ENCODE measurements at regions not wholly inside any gene's neighbourhood (a gene's known extent, or its start where the extent isn't known, plus 50 kb on each side); places are given as distances from the start of the nearest gene placed in this dataset.

- Histone ChIP-seq H3K4me1 (ENCODE audit: insufficient read depth, low read length) (no peaks in the 10 kb centered on the region), H3K27ac (ENCODE audit: extremely low read length, insufficient read depth, low read length) (no peak overlapping the region), H3K4me2 (ENCODE audit: low read depth, low read length) (no peak overlapping the region), H3K79me2 (ENCODE audit: insufficient read depth, low read length) (no peaks in the 10 kb centered on the region), H3K9me3 (ENCODE audit: low read length) (peaks cover 35% of the 10 kb centered on the region), H3K9ac (ENCODE audit: insufficient read depth, low read depth, low read length) (no peak overlapping the region), H3K36me3 (replicated peaks in 1 of 2; ENCODE audit: control insufficient read depth in 1 of 2, insufficient read depth in 2 of 2, low read length in 2 of 2) (no peaks in the 10 kb centered on the region), H4K20me1 (ENCODE audit: insufficient read depth, low read length) (no peaks in the 10 kb centered on the region), H3K27me3 (ENCODE audit: control insufficient read depth in 1 of 2, insufficient read depth in 2 of 2, low read length in 2 of 2) (no peaks in the 10 kb centered on the region), H2AFZ (ENCODE audit: low read length) (no peak overlapping the region), H3K4me3 (replicated peaks in 1 of 3; ENCODE audit: insufficient read depth in 1 of 3, low read depth in 2 of 3, low read length in 3 of 3) (no peak overlapping the region)
- ATAC-seq, result no peak
- in situ Hi-C loops (cut with HindIII; ENCODE audit: extremely low pct_ligation_motif_present, low pct_unique_long_range_greater_than_20kb) (no loop called here), intact Hi-C loops (cut with micrococcal nuclease; ENCODE audit: unreplicated experiment) (no loop called here)
- CTCF ChIA-PET (ENCODE audit: low intra/inter-chr PET ratio, low total read pairs), result no interaction called here
- no TSS peak for BruUV-seq (replicated peaks)
- POLR2A ChIA-PET, result no interaction called here
- DNase-seq (ENCODE audit: low spot score), result no peak
- FAIRE-seq, result no peak
- WGBS (ENCODE audit: low lambda C conversion rate), result 3% methylated on average over 4 of the region's 4 CpGs
- no peak for TF ChIP-seq ZNF558 (CRISPR knock-in tag; IDR thresholded peaks at IDR 0.05; ENCODE audit: borderline replicate concordance)
These were observed 591.0 kb downstream of the EPHA4 start for GRCh38 chr2:220980966-220981675.

GRCh38 chr2:220981926-220982325 lies 590.2 kb downstream of the EPHA4 start:
- FAIRE-seq, result no peak
- CTCF ChIA-PET (ENCODE audit: low intra/inter-chr PET ratio, low total read pairs), result no interaction called here
- peaks cover 35% of the 10 kb centered on the region for H3K9me3 ChIP-seq (ENCODE audit: low read length)

More at GRCh38 chr2:220981926-220982325, 590.2 kb downstream of the EPHA4 start:
- 11% methylated on average over 6 of the region's 6 CpGs for WGBS (ENCODE audit: low lambda C conversion rate)
- Histone ChIP-seq H3K4me2 (ENCODE audit: low read depth, low read length) (no peak overlapping the region), H2AFZ (ENCODE audit: low read length) (no peak overlapping the region), H3K9ac (ENCODE audit: insufficient read depth, low read depth, low read length) (no peak overlapping the region), H3K36me3 (replicated peaks in 1 of 2; ENCODE audit: control insufficient read depth in 1 of 2, insufficient read depth in 2 of 2, low read length in 2 of 2) (no peaks in the 10 kb centered on the region), H4K20me1 (ENCODE audit: insufficient read depth, low read length) (no peaks in the 10 kb centered on the region), H3K4me3 (replicated peaks in 1 of 3; ENCODE audit: insufficient read depth in 1 of 3, low read depth in 2 of 3, low read length in 3 of 3) (no peak overlapping the region), H3K27ac (ENCODE audit: extremely low read length, insufficient read depth, low read length) (no peak overlapping the region), H3K79me2 (ENCODE audit: insufficient read depth, low read length) (no peaks in the 10 kb centered on the region), H3K27me3 (ENCODE audit: control insufficient read depth in 1 of 2, insufficient read depth in 2 of 2, low read length in 2 of 2) (no peaks in the 10 kb centered on the region), H3K4me1 (ENCODE audit: insufficient read depth, low read length) (no peaks in the 10 kb centered on the region)
- intact Hi-C loops (cut with micrococcal nuclease; ENCODE audit: unreplicated experiment) (no loop called here), in situ Hi-C loops (cut with HindIII; ENCODE audit: extremely low pct_ligation_motif_present, low pct_unique_long_range_greater_than_20kb) (no loop called here)
- DNase-seq (ENCODE audit: low spot score) (no peak), ATAC-seq (no peak)
- POLR2A ChIA-PET, result no interaction called here
- TF ChIP-seq ZFP36L1 (CRISPR knock-in tag; IDR thresholded peaks at IDR 0.05) (no peak), ZFP36 (IDR thresholded peaks at IDR 0.05; ENCODE audit: borderline replicate concordance, low read depth, low read length, partially characterized antibody) (no peak), ZBTB20 (CRISPR knock-in tag; IDR thresholded peaks at IDR 0.05; ENCODE audit: borderline replicate concordance, low read depth) (no peak), FUBP1 (CRISPR knock-in tag; IDR thresholded peaks at IDR 0.05; ENCODE audit: borderline replicate concordance) (no peak), ZBTB26 (CRISPR knock-in tag; IDR thresholded peaks at IDR 0.05; ENCODE audit: borderline replicate concordance) (no peak)
- no TSS peak for BruUV-seq (replicated peaks)
